GM06990 (cell line): ENCODE measurements at regions not wholly inside any gene's neighbourhood (a gene's known extent, or its start where the extent isn't known, plus 50 kb on each side); places are given as distances from the start of the nearest gene placed in this dataset.

ENCODE experiments used
- DNase-seq: peaks from one replicate; pipeline ENCODE4 v3.0.0-alpha.2; 2011; ENCODE audit not compliant: insufficient read length; ENCODE audit errors: extremely low read depth
- H3K27me3 ChIP-seq: replicated peaks from 2 replicates; pipeline ENCODE4 v1.6.0; 2011; ENCODE audit warnings: low read length; ENCODE audit not compliant: control insufficient read depth, insufficient read depth
- H3K36me3 ChIP-seq: 2 replicates; pipeline ENCODE4 v1.5.1; 2011; ENCODE audit warnings: low read length; ENCODE audit not compliant: control insufficient read depth, insufficient read depth
- H3K4me3 ChIP-seq: replicated peaks from 2 replicates; pipeline ENCODE4 v1.5.1; 2011; ENCODE audit warnings: low read depth, mild to moderate bottlenecking, control low read depth, low read length
- CTCF ChIP-seq: IDR thresholded peaks from 2 replicates; pipeline ENCODE4 v1.5.1; 2011; ENCODE audit warnings: low read length, control low read depth, mild to moderate bottlenecking, inconsistent platforms; ENCODE audit not compliant: insufficient read depth, poor library complexity, severe bottlenecking

- Histone ChIP-seq H3K27me3 (peaks cover 1% of the 10 kb centered on the region; the same call in 1 of the 2 replicates), H3K36me3 (no peaks in the 10 kb centered on the region), H3K4me3 (no peak overlapping the region)
- TF ChIP-seq CTCF, result no peak
- DNase-seq, result no peak
These were observed 114.7 kb upstream of the AFDN start for GRCh38 chr6:167711768-167712730.

- DNase-seq, result no peak
These were observed 113.8 kb upstream of the AFDN start for GRCh38 chr6:167712731-167713475.

GRCh38 chr6:167714152-167714551, 112.6 kb upstream of the AFDN start:
- Histone ChIP-seq H3K36me3 (no peaks in the 10 kb centered on the region), H3K27me3 (peaks cover 1% of the 10 kb centered on the region; the same call in 1 of the 2 replicates), H3K4me3 (no peak overlapping the region)
- TF ChIP-seq CTCF, result no peak
- DNase-seq, result no peak

More at GRCh38 chr6:167712731-167713475, 113.8 kb upstream of the AFDN start:
- no peak overlapping the region for H3K4me3 ChIP-seq
- H3K27me3 ChIP-seq, result peaks cover 1% of the 10 kb centered on the region; the same call in 1 of the 2 replicates
- no peak for TF ChIP-seq CTCF
- H3K36me3 ChIP-seq, result no peaks in the 10 kb centered on the region

GRCh38 chr6:167717455-167717854, 109.3 kb upstream of the AFDN start:
- Histone ChIP-seq H3K36me3 (no peaks in the 10 kb centered on the region), H3K27me3 (peaks cover 1% of the 10 kb centered on the region; the same call in 1 of the 2 replicates), H3K4me3 (no peak overlapping the region)
- TF ChIP-seq CTCF, result no peak
- no peak for DNase-seq

- H3K27me3 ChIP-seq, result peaks cover 1% of the 10 kb centered on the region; the same call in 1 of the 2 replicates
- DNase-seq, result no peak
- no peaks in the 10 kb centered on the region for H3K36me3 ChIP-seq
- no peak for TF ChIP-seq CTCF
- no peak overlapping the region for H3K4me3 ChIP-seq
These were observed 108.8 kb upstream of the AFDN start for GRCh38 chr6:167717867-167718266.
